ENCODE measurements at regions not wholly inside any gene's neighbourhood (a gene's known extent, or its start where the extent isn't known, plus 50 kb on each side); places are given as distances from the start of the nearest gene placed in this dataset.

DNA sequence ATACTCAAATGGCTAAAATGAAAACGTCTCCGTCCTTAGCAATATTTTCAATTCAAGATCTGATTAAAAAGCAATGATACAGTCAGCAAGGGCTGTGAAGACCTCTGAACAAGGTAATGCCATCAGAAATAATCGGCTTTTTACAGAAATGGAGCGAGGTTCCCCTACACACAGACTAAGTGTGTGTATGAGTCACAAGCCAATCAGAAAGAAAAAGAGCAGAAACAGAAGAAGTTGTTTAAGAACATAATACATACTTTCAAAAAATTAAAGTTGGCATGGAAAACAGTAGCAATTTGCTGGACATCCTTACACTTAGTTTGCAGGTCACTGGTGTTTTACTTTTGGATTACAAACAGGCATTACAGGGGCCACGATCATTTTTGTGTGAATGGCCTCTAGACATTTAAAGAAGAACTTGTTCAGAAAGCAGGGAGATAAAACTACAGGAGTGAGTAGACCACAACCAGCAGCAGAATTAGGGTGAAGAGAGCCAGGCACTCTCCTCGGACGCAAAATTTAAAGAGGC, 350.0 kb upstream of the RUNX1 start:
- peak; percentile 77 for ATAC-seq
- no peak for TF ChIP-seq GLIS3 (CRISPR knock-in tag; IDR thresholded peaks at IDR 0.05)
- TF ChIP-seq BACH2 (CRISPR knock-in tag; IDR thresholded peaks at IDR 0.05; ENCODE audit: borderline replicate concordance), result no peak
- TF ChIP-seq, protein P1, sequence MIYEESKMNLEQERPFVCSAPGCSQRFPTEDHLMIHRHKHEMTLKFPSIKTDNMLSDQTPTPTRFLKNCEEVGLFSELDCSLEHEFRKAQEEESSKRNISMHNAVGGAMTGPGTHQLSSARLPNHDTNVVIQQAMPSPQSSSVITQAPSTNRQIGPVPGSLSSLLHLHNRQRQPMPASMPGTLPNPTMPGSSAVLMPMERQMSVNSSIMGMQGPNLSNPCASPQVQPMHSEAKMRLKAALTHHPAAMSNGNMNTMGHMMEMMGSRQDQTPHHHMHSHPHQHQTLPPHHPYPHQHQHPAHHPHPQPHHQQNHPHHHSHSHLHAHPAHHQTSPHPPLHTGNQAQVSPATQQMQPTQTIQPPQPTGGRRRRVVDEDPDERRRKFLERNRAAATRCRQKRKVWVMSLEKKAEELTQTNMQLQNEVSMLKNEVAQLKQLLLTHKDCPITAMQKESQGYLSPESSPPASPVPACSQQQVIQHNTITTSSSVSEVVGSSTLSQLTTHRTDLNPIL (CRISPR knock-in tag; IDR thresholded peaks at IDR 0.05; ENCODE audit: low read depth), result no peak
- no peak for TF ChIP-seq ZNF70 (CRISPR knock-in tag; IDR thresholded peaks at IDR 0.05)
- TF ChIP-seq RARB (CRISPR knock-in tag; IDR thresholded peaks at IDR 0.05), result no peak
- TF ChIP-seq ARNTL (CRISPR knock-in tag; IDR thresholded peaks at IDR 0.05; ENCODE audit: borderline replicate concordance, low read depth), result no peak
- TF ChIP-seq, protein P2, sequence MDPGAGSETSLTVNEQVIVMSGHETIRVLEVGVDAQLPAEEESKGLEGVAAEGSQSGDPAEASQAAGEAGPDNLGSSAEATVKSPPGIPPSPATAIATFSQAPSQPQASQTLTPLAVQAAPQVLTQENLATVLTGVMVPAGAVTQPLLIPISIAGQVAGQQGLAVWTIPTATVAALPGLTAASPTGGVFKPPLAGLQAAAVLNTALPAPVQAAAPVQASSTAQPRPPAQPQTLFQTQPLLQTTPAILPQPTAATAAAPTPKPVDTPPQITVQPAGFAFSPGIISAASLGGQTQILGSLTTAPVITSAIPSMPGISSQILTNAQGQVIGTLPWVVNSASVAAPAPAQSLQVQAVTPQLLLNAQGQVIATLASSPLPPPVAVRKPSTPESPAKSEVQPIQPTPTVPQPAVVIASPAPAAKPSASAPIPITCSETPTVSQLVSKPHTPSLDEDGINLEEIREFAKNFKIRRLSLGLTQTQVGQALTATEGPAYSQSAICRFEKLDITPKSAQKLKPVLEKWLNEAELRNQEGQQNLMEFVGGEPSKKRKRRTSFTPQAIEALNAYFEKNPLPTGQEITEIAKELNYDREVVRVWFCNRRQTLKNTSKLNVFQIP (CRISPR knock-in tag; IDR thresholded peaks at IDR 0.05; ENCODE audit: borderline replicate concordance, low read depth), result no peak
- TF ChIP-seq ZFP3 (CRISPR knock-in tag; IDR thresholded peaks at IDR 0.05), result no peak
- TF ChIP-seq, protein P3, sequence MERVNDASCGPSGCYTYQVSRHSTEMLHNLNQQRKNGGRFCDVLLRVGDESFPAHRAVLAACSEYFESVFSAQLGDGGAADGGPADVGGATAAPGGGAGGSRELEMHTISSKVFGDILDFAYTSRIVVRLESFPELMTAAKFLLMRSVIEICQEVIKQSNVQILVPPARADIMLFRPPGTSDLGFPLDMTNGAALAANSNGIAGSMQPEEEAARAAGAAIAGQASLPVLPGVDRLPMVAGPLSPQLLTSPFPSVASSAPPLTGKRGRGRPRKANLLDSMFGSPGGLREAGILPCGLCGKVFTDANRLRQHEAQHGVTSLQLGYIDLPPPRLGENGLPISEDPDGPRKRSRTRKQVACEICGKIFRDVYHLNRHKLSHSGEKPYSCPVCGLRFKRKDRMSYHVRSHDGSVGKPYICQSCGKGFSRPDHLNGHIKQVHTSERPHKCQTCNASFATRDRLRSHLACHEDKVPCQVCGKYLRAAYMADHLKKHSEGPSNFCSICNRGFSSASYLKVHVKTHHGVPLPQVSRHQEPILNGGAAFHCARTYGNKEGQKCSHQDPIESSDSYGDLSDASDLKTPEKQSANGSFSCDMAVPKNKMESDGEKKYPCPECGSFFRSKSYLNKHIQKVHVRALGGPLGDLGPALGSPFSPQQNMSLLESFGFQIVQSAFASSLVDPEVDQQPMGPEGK (CRISPR knock-in tag; IDR thresholded peaks at IDR 0.05; ENCODE audit: borderline replicate concordance), result no peak
- no peak for TF ChIP-seq TOX (CRISPR knock-in tag; IDR thresholded peaks at IDR 0.05; ENCODE audit: borderline replicate concordance)
- no peak for TF ChIP-seq ZC3H10 (CRISPR knock-in tag; IDR thresholded peaks at IDR 0.05)
- no peak for TF ChIP-seq CSDC2 (CRISPR knock-in tag; IDR thresholded peaks at IDR 0.05)
- TF ChIP-seq, protein P4, sequence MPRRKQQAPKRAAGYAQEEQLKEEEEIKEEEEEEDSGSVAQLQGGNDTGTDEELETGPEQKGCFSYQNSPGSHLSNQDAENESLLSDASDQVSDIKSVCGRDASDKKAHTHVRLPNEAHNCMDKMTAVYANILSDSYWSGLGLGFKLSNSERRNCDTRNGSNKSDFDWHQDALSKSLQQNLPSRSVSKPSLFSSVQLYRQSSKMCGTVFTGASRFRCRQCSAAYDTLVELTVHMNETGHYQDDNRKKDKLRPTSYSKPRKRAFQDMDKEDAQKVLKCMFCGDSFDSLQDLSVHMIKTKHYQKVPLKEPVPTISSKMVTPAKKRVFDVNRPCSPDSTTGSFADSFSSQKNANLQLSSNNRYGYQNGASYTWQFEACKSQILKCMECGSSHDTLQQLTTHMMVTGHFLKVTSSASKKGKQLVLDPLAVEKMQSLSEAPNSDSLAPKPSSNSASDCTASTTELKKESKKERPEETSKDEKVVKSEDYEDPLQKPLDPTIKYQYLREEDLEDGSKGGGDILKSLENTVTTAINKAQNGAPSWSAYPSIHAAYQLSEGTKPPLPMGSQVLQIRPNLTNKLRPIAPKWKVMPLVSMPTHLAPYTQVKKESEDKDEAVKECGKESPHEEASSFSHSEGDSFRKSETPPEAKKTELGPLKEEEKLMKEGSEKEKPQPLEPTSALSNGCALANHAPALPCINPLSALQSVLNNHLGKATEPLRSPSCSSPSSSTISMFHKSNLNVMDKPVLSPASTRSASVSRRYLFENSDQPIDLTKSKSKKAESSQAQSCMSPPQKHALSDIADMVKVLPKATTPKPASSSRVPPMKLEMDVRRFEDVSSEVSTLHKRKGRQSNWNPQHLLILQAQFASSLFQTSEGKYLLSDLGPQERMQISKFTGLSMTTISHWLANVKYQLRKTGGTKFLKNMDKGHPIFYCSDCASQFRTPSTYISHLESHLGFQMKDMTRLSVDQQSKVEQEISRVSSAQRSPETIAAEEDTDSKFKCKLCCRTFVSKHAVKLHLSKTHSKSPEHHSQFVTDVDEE (CRISPR knock-in tag; IDR thresholded peaks at IDR 0.05), result no peak
- TF ChIP-seq ISL1 (CRISPR knock-in tag; IDR thresholded peaks at IDR 0.05), result no peak
- TF ChIP-seq, protein P5, sequence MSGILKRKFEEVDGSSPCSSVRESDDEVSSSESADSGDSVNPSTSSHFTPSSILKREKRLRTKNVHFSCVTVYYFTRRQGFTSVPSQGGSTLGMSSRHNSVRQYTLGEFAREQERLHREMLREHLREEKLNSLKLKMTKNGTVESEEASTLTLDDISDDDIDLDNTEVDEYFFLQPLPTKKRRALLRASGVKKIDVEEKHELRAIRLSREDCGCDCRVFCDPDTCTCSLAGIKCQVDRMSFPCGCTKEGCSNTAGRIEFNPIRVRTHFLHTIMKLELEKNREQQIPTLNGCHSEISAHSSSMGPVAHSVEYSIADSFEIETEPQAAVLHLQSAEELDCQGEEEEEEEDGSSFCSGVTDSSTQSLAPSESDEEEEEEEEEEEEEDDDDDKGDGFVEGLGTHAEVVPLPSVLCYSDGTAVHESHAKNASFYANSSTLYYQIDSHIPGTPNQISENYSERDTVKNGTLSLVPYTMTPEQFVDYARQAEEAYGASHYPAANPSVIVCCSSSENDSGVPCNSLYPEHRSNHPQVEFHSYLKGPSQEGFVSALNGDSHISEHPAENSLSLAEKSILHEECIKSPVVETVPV (CRISPR knock-in tag; IDR thresholded peaks at IDR 0.05), result no peak
- no peak for TF ChIP-seq ZNF565 (CRISPR knock-in tag; conservative IDR thresholded peaks at IDR 0.05; ENCODE audit: low read depth)

DNA sequence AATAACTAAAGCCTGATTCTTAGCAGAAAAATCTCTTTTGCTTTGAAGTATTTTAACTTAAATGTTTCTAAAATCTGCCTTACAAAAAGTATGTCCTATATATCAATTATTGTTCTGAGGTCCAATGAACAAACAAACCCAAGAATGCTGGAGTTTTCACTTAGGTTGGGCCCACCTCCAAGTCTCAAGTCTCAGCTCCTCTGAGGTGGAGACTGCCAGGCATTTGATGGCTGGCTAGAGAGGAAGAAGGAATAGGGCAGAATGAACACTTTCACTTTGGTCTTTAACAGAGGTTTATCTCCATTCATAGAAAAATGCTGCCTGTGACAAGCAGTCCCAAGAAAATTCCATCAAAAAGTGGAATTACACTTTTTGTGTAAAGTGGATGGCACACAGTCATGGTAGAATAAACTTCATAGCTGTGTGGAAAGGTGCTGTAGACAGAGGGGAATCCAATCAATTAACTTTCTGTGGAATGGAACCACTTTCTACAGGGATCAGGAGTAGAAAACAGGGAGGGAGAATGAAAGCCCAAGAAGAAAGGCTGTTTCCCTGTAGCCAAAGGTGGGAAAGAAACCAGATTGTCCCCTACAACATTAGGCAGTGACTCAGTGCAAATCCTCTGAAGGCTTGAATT, 349.4 kb upstream of the RUNX1 start:
- ATAC-seq, result peak; percentile 65
- TF ChIP-seq, protein P3 (CRISPR knock-in tag; IDR thresholded peaks at IDR 0.05; ENCODE audit: borderline replicate concordance), result no peak
- TF ChIP-seq ZFP30 (CRISPR knock-in tag; IDR thresholded peaks at IDR 0.05), result no peak
- TF ChIP-seq ZFP3 (CRISPR knock-in tag; IDR thresholded peaks at IDR 0.05), result no peak
- TF ChIP-seq, protein P4 (CRISPR knock-in tag; IDR thresholded peaks at IDR 0.05), result no peak
- no peak for TF ChIP-seq GLIS3 (CRISPR knock-in tag; IDR thresholded peaks at IDR 0.05)
- no peak for TF ChIP-seq ZNF8 (CRISPR knock-in tag; IDR thresholded peaks at IDR 0.05)
- no peak for TF ChIP-seq TOX (CRISPR knock-in tag; IDR thresholded peaks at IDR 0.05; ENCODE audit: borderline replicate concordance)
- TF ChIP-seq RARB (CRISPR knock-in tag; IDR thresholded peaks at IDR 0.05), result no peak
- TF ChIP-seq BACH2 (CRISPR knock-in tag; IDR thresholded peaks at IDR 0.05; ENCODE audit: borderline replicate concordance), result no peak
- no peak for TF ChIP-seq ESRRG (CRISPR knock-in tag; IDR thresholded peaks at IDR 0.05)
- no peak for TF ChIP-seq ARNTL (CRISPR knock-in tag; IDR thresholded peaks at IDR 0.05; ENCODE audit: borderline replicate concordance, low read depth)
- no peak for TF ChIP-seq ZNF565 (CRISPR knock-in tag; conservative IDR thresholded peaks at IDR 0.05; ENCODE audit: low read depth)
- TF ChIP-seq ISL1 (CRISPR knock-in tag; IDR thresholded peaks at IDR 0.05), result no peak
- no peak for TF ChIP-seq TCF4 (CRISPR knock-in tag; IDR thresholded peaks at IDR 0.05; ENCODE audit: borderline replicate concordance)
- no peak for TF ChIP-seq ZC3H10 (CRISPR knock-in tag; IDR thresholded peaks at IDR 0.05)
- no peak for TF ChIP-seq CSDC2 (CRISPR knock-in tag; IDR thresholded peaks at IDR 0.05)

Data from SK-N-SH treated with all-trans-retinoic acid at 6 μM for 48 hours (cell line).